ENCODE measurements at regions not wholly inside any gene's neighbourhood (a gene's known extent, or its start where the extent isn't known, plus 50 kb on each side); places are given as distances from the start of the nearest gene placed in this dataset.

DNA sequence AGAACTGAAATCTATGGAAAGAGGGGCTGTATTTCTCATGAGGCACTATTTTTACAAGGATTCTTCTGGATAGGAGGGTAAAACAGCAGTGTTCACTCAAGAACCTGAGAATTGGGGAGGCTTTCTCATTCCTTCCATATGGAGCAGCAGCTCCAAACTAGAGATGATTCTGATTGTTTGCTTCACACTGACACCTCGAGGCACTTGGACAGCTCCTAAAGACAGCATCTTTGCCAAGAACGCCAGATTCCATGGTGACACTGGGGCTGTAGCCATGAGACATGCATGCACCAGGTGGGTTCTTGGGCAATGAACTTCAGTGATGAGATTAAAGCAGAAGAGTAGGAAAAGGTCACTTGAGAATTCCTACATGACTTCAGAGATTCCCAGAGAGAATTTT lies 361.5 kb upstream of the HTR2A start:
- TF ChIP-seq, protein P1, sequence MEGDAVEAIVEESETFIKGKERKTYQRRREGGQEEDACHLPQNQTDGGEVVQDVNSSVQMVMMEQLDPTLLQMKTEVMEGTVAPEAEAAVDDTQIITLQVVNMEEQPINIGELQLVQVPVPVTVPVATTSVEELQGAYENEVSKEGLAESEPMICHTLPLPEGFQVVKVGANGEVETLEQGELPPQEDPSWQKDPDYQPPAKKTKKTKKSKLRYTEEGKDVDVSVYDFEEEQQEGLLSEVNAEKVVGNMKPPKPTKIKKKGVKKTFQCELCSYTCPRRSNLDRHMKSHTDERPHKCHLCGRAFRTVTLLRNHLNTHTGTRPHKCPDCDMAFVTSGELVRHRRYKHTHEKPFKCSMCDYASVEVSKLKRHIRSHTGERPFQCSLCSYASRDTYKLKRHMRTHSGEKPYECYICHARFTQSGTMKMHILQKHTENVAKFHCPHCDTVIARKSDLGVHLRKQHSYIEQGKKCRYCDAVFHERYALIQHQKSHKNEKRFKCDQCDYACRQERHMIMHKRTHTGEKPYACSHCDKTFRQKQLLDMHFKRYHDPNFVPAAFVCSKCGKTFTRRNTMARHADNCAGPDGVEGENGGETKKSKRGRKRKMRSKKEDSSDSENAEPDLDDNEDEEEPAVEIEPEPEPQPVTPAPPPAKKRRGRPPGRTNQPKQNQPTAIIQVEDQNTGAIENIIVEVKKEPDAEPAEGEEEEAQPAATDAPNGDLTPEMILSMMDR (IDR thresholded peaks at IDR 0.05), result no peak
- Mint-ChIP-seq H3K27ac (no peak overlapping the region), H3K9me3 (peaks cover 0 to 6% (median 2%) of the 10 kb centered on the region in 7 donors), H3K36me3 (no peaks in the 10 kb centered on the region), H3K4me3 (no peak overlapping the region), H3K4me1 (no peaks in the 10 kb centered on the region), H3K27me3 (ENCODE audit: low read depth in 3 of 3) (peaks cover 0 to 3% (median 2%) of the 10 kb centered on the region in 3 donors)
- no peak overlapping the region for H3K4me3 ChIP-seq (replicated peaks in 1 of 3; ENCODE audit: low read depth in 2 of 3, low read length in 3 of 3)
- no peaks in the 10 kb centered on the region for H3K27me3 ChIP-seq (ENCODE audit: control insufficient read depth in 2 of 2, insufficient read depth in 2 of 2, low read length in 2 of 2)
- H3K9me3 ChIP-seq (replicated peaks in 1 of 2; ENCODE audit: control insufficient read depth in 1 of 2, insufficient read depth in 1 of 2, low read length in 2 of 2), result peaks cover 0 to 3% of the 10 kb centered on the region in 2 donors
- H3K36me3 ChIP-seq (replicated peaks in 1 of 2; ENCODE audit: control insufficient read depth in 1 of 2, insufficient read depth in 2 of 2, low read length in 2 of 2), result no peaks in the 10 kb centered on the region
- H3K27ac ChIP-seq (ENCODE audit: low read depth in 1 of 2, low read length in 2 of 2), result no peak overlapping the region
- WGBS (ENCODE audit: insufficient coverage), result 74% methylated on average over 2 of the region's 2 CpGs
- intact Hi-C loops (cut with micrococcal nuclease), result no loop called here
- H3K9ac ChIP-seq (ENCODE audit: insufficient read depth, low read length, poor library complexity, severe bottlenecking), result no peak overlapping the region
- no peak overlapping the region for H3K4me2 ChIP-seq (replicated peaks; ENCODE audit: extremely low read depth, low read length, poor library complexity, severe bottlenecking)
- no peaks in the 10 kb centered on the region for H3K79me2 ChIP-seq (ENCODE audit: insufficient read depth, low read length)
- no peak for DNase-seq
- H3K4me1 ChIP-seq (ENCODE audit: control insufficient read depth in 1 of 2, insufficient read depth in 2 of 2, low read length in 2 of 2), result no peaks in the 10 kb centered on the region
- H2AFZ ChIP-seq (ENCODE audit: insufficient read depth, low read depth, low read length, poor library complexity, severe bottlenecking), result no peak overlapping the region
- no peaks in the 10 kb centered on the region for H4K20me1 ChIP-seq (ENCODE audit: insufficient read depth, low read length)

DNA sequence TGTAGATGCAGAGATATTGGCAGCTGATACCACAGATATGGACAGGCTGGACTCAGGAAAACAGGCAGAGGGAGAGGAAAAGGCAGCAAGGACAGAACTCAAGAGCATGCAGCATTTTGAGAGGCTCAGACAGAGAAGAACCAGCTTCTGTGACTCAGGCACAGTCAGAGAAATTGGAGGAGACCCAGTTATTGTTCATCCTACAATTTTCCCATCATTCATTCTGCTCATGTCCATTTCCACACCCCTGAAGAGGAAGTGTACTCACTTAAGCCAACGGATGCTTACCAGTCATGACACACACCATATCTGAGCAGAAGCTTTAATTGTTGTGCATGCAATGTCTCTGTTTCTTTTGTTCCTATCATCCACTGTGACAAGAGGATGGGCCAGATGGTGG lies 359.8 kb upstream of the HTR2A start:
- no peak overlapping the region for H2AFZ ChIP-seq (ENCODE audit: insufficient read depth, low read depth, low read length, poor library complexity, severe bottlenecking)
- Mint-ChIP-seq H3K4me3 (no peak overlapping the region), H3K36me3 (no peaks in the 10 kb centered on the region), H3K27ac (no peak overlapping the region), H3K4me1 (no peaks in the 10 kb centered on the region), H3K27me3 (ENCODE audit: low read depth in 3 of 3) (peaks cover 0 to 3% (median 2%) of the 10 kb centered on the region in 3 donors), H3K9me3 (peaks cover 0 to 5% (median 0%) of the 10 kb centered on the region in 7 donors)
- DNase-seq, result no peak
- no peaks in the 10 kb centered on the region for H3K36me3 ChIP-seq (replicated peaks in 1 of 2; ENCODE audit: control insufficient read depth in 1 of 2, insufficient read depth in 2 of 2, low read length in 2 of 2)
- no peaks in the 10 kb centered on the region for H3K4me1 ChIP-seq (ENCODE audit: control insufficient read depth in 1 of 2, insufficient read depth in 2 of 2, low read length in 2 of 2)
- no peak overlapping the region for H3K27ac ChIP-seq (ENCODE audit: low read depth in 1 of 2, low read length in 2 of 2)
- H3K4me2 ChIP-seq (replicated peaks; ENCODE audit: extremely low read depth, low read length, poor library complexity, severe bottlenecking), result no peak overlapping the region
- intact Hi-C loops (cut with micrococcal nuclease), result no loop called here
- TF ChIP-seq, protein P1 (IDR thresholded peaks at IDR 0.05), result no peak
- no peak overlapping the region for H3K9ac ChIP-seq (ENCODE audit: insufficient read depth, low read length, poor library complexity, severe bottlenecking)
- H4K20me1 ChIP-seq (ENCODE audit: insufficient read depth, low read length), result no peaks in the 10 kb centered on the region
- no CpG with 5 or more reads among the region's 1 CpG for WGBS (ENCODE audit: insufficient coverage)
- H3K79me2 ChIP-seq (ENCODE audit: insufficient read depth, low read length), result no peaks in the 10 kb centered on the region
- H3K9me3 ChIP-seq (replicated peaks in 1 of 2; ENCODE audit: control insufficient read depth in 1 of 2, insufficient read depth in 1 of 2, low read length in 2 of 2), result no peaks in the 10 kb centered on the region
- H3K27me3 ChIP-seq (ENCODE audit: control insufficient read depth in 2 of 2, insufficient read depth in 2 of 2, low read length in 2 of 2), result no peaks in the 10 kb centered on the region
- H3K4me3 ChIP-seq (replicated peaks in 1 of 3; ENCODE audit: low read depth in 2 of 3, low read length in 3 of 3), result no peak overlapping the region
